PC-3 (cell line): ENCODE measurements at regions not wholly inside any gene's neighbourhood (a gene's known extent, or its start where the extent isn't known, plus 50 kb on each side); places are given as distances from the start of the nearest gene placed in this dataset.

Experiments
- ATAC-seq: fragments of 200-7000 bp; cut with Tn5 transposase; 2 replicates; pipeline ENCODE4 v1.9.1; 2020; ENCODE audit warnings: mild to moderate bottlenecking, moderate library complexity
- BruUV-seq: library from RNA; stranded (reverse); fragments of 400-500 nt; replicated peaks from 2 replicates; lab custom pipeline; 2021; lab: Mats Ljungman, UMichigan
- CTCF ChIA-PET: fragments of 300-600 bp; sonication (Branson Sonifier 250); formaldehyde crosslinking; loops from one replicate; lab custom pipeline; 2022; ENCODE audit warnings: antibody characterized with exemption; lab: Charles Lee
- POLR2A ChIA-PET: fragments of 300-600 bp; sonication (Branson Sonifier 250); formaldehyde crosslinking; loops from one replicate; lab custom pipeline; 2022; ENCODE audit warnings: antibody characterized with exemption; ENCODE audit not compliant: unreplicated experiment; lab: Charles Lee
- DNase-seq: peaks from one replicate; pipeline ENCODE4 v3.0.0-alpha.2; 2015
- H2AFZ ChIP-seq: fragments of 300-600 bp; sonication (generic); 2 replicates; pipeline ENCODE4 v1.6.0; 2016; ENCODE audit warnings: antibody characterized with exemption, low read length
- H3F3A ChIP-seq: fragments of 300-600 bp; sonication (generic); one replicate; pipeline ENCODE4 v1.6.0; 2017; ENCODE audit warnings: antibody characterized with exemption, low read length, control low read depth, mild to moderate bottlenecking; ENCODE audit not compliant: unreplicated experiment
- H3K27ac ChIP-seq: fragments of 300-600 bp; sonication (generic); 2 replicates; pipeline ENCODE4 v1.5.1; 2016; ENCODE audit warnings: mild to moderate bottlenecking, low read length
- H3K27me3 ChIP-seq: fragments of 300-600 bp; sonication (generic); 2 replicates; pipeline ENCODE4 v1.6.1; 2016; ENCODE audit warnings: low read length, mixed read lengths
- H3K36me3 ChIP-seq: fragments of 300-600 bp; sonication (generic); 2 replicates; pipeline ENCODE4 v1.6.1; 2016; ENCODE audit warnings: low read depth, mixed run types, low read length, mixed read lengths
- H3K4me1 ChIP-seq: fragments of 300-600 bp; sonication (generic); 2 replicates; pipeline ENCODE4 v1.5.1; 2016; ENCODE audit warnings: low read length; ENCODE audit not compliant: insufficient read depth
- H3K4me2 ChIP-seq: fragments of 300-600 bp; sonication (generic); 2 replicates; pipeline ENCODE4 v1.6.0; 2016; ENCODE audit warnings: low read length
- H3K4me3 ChIP-seq: fragments of 300-600 bp; sonication (generic); 2 replicates; pipeline ENCODE4 v1.5.1; 2016; ENCODE audit warnings: mild to moderate bottlenecking, low read length, mixed read lengths
- H3K79me2 ChIP-seq: fragments of 300-600 bp; sonication (generic); 2 replicates; pipeline ENCODE4 v1.6.1; 2017; ENCODE audit warnings: low read length, mixed read lengths
- H3K9ac ChIP-seq: fragments of 300-600 bp; sonication (generic); 2 replicates; pipeline ENCODE4 v1.6.0; 2016; ENCODE audit warnings: mild to moderate bottlenecking, low read length
- H3K9me2 ChIP-seq: fragments of 300-600 bp; sonication (generic); replicated peaks from 2 replicates; pipeline ENCODE4 v1.6.1; 2016; ENCODE audit warnings: mixed run types, low read length, mixed read lengths
- H3K9me3 ChIP-seq: fragments of 300-600 bp; sonication (generic); 2 replicates; pipeline ENCODE4 v1.6.1; 2016; ENCODE audit warnings: low read length, mixed read lengths
- H4K20me1 ChIP-seq: fragments of 300-600 bp; sonication (generic); 2 replicates; pipeline ENCODE4 v1.6.1; 2016; ENCODE audit warnings: low read length, mixed read lengths
- EZH2 ChIP-seq: fragments of 300-600 bp; sonication (generic); IDR thresholded peaks from one replicate; pipeline ENCODE4 v1.6.1; 2017; ENCODE audit warnings: antibody characterized with exemption, mild to moderate bottlenecking, low read length; ENCODE audit not compliant: unreplicated experiment
- EZH2phosphoT487 ChIP-seq: fragments of 300-600 bp; sonication (generic); IDR thresholded peaks from 2 replicates; pipeline ENCODE4 v1.6.1; 2018; ENCODE audit warnings: mild to moderate bottlenecking, antibody characterized with exemption, low read length, borderline replicate concordance
- intact Hi-C: fragments of 100-400 bp; cut with micrococcal nuclease; formaldehyde crosslinking; loops from 2 replicates; pipeline ENCODE4 v1.9.0; 2023
- TF ChIP-seq, protein P1 (sequence below): fragments of 300-600 bp; sonication (generic); conservative IDR thresholded peaks from 2 replicates; pipeline ENCODE4 v1.5.1; 2017; ENCODE audit warnings: antibody characterized with exemption, low read depth, mild to moderate bottlenecking, low read length

DNA sequence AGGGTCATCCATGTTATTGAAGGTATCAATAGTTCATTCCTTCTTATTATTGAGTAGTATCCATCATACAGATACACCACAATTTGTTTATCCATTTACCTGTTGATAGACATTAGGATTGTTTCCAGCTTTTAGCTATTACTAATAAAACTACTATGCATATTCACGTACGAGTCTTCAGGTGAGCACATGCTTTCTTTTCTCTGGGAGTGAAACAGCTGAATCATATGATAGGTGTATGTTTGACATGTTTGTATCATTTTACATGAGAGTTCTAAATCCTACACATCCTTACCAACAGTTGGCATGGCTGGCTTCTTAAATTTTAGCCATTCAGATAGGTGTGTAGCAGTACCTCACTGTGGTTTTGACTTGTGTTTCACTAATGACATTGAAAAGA lies 556.6 kb upstream of the DIPK2B start:
- no TSS peak for BruUV-seq
- Histone ChIP-seq H3K4me3 (peak overlapping the region; percentile 20; the same call in 1 of the 2 replicates), H4K20me1 (no peaks in the 10 kb centered on the region), H3K4me1 (peaks cover 92% of the 10 kb centered on the region), H3K27ac (peak overlapping the region; percentile 92), H3K79me2 (peaks cover 99% of the 10 kb centered on the region), H3K36me3 (peaks cover 75% of the 10 kb centered on the region), H2AFZ (no peak overlapping the region), H3K9me3 (no peaks in the 10 kb centered on the region), H3K4me2 (peak overlapping the region; percentile 72), H3F3A (peaks cover 56% of the 10 kb centered on the region), H3K9ac (peak overlapping the region; percentile 59), H3K9me2 (no peaks in the 10 kb centered on the region), H3K27me3 (no peaks in the 10 kb centered on the region)
- DNase-seq (no peak), ATAC-seq (no peak)
- ChIA-PET POLR2A (interaction anchor here (0.8 kb wide), 1 partner anchor 13 kb away, joined by 4 read pairs; no protein-coding TSS in a partner anchor), CTCF (no interaction called here)
- no peak for TF ChIP-seq EZH2phosphoT487
- TF ChIP-seq, protein P1, sequence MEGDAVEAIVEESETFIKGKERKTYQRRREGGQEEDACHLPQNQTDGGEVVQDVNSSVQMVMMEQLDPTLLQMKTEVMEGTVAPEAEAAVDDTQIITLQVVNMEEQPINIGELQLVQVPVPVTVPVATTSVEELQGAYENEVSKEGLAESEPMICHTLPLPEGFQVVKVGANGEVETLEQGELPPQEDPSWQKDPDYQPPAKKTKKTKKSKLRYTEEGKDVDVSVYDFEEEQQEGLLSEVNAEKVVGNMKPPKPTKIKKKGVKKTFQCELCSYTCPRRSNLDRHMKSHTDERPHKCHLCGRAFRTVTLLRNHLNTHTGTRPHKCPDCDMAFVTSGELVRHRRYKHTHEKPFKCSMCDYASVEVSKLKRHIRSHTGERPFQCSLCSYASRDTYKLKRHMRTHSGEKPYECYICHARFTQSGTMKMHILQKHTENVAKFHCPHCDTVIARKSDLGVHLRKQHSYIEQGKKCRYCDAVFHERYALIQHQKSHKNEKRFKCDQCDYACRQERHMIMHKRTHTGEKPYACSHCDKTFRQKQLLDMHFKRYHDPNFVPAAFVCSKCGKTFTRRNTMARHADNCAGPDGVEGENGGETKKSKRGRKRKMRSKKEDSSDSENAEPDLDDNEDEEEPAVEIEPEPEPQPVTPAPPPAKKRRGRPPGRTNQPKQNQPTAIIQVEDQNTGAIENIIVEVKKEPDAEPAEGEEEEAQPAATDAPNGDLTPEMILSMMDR, result no peak
- no peak for TF ChIP-seq EZH2
- intact Hi-C loops, result no loop called here

DNA sequence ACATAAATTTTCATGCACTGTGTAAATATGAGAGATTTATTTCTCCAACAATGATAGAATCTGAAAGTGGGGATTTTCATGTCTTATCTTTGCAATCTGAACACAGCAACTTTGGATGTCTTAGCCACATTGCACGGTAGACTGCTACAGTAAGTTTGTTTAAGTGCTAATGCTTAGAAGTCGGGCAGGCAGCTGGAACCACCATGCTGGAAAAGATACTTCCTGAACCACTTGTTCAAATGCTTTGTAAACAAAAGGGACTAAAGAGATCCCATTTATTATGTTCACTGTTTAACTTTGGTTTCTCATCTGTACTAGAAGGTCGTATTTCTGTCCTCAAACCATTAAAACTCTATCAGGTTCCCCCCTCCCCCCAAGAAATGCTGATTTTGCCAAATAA lies 555.9 kb upstream of the DIPK2B start:
- Histone ChIP-seq H3K27me3 (no peaks in the 10 kb centered on the region), H3K36me3 (peaks cover 75% of the 10 kb centered on the region)
- POLR2A ChIA-PET, result interaction anchor here (0.7 to 0.8 kb wide), 2 partner anchors 13 to 89 kb away, joined by 4 read pairs; no protein-coding TSS in a partner anchor

More for the DNA sequence above, 555.9 kb upstream of the DIPK2B start:
- DNase-seq (peak; percentile 63), ATAC-seq (peak; percentile 11)
- H2AFZ ChIP-seq, result no peak overlapping the region
- CTCF ChIA-PET, result interaction anchor here (0.7 kb wide), 1 partner anchor 76 kb away, joined by 4 read pairs; no protein-coding TSS in a partner anchor
- peaks cover 99% of the 10 kb centered on the region for H3K79me2 ChIP-seq
- H3K9me3 ChIP-seq, result no peaks in the 10 kb centered on the region
- peak overlapping the region; percentile 92 for H3K27ac ChIP-seq
- TF ChIP-seq, protein P1, result no peak
- TF ChIP-seq EZH2phosphoT487, result no peak
- TF ChIP-seq EZH2, result no peak
- no peak overlapping the region for H3K4me3 ChIP-seq
- H3K4me1 ChIP-seq, result peaks cover 92% of the 10 kb centered on the region
- no peaks in the 10 kb centered on the region for H4K20me1 ChIP-seq
- H3K9ac ChIP-seq, result peak overlapping the region; percentile 59; the same call in 1 of the 2 replicates
- H3K9me2 ChIP-seq, result no peaks in the 10 kb centered on the region
- peak overlapping the region; percentile 72; the same call in 1 of the 2 replicates for H3K4me2 ChIP-seq
- intact Hi-C loops, result no loop called here
- H3F3A ChIP-seq, result peaks cover 49% of the 10 kb centered on the region
- no TSS peak for BruUV-seq
